Upper lobe of left lung (tissue), 6 donors: ENCODE measurements at regions not wholly inside any gene's neighbourhood (a gene's known extent, or its start where the extent isn't known, plus 50 kb on each side); places are given as distances from the start of the nearest gene placed in this dataset.

ENCODE experiments used
- ATAC-seq, 2 donors: fragments of 200-7000 bp; cut with Tn5 transposase; one replicate each; pipeline ENCODE4 v1.9.1; 2022; ENCODE audit warnings: mild to moderate bottlenecking in 2 of 2, moderate library complexity in 2 of 2; ENCODE audit not compliant: low FRiP score in 2 of 2
- DNase-seq, 2 donors: peaks; one replicate each; pipeline ENCODE4 v3.0.0-alpha.2; 2019 to 2020
- H3K27ac ChIP-seq, 4 donors: fragments of 200-600 bp; sonication (generic); one replicate each; pipeline ENCODE4 v1.5.1; 2016 to 2019
- H3K27me3 ChIP-seq, 4 donors: fragments of 200-600 bp; sonication (generic); one replicate each; pipeline ENCODE4 v1.5.1; 2017 to 2019
- H3K36me3 ChIP-seq, 4 donors: fragments of 200-600 bp; sonication (generic); one replicate each; pipeline ENCODE4 v1.5.1; 2016 to 2019
- H3K4me1 ChIP-seq, 4 donors: fragments of 200-600 bp; sonication (generic); one replicate each; pipeline ENCODE4 v1.5.1; 2018 to 2019
- H3K4me3 ChIP-seq, 4 donors: fragments of 200-600 bp; sonication (generic); one replicate each; pipeline ENCODE4 v1.5.1; 2017 to 2019; ENCODE audit warnings: mild to moderate bottlenecking in 2 of 4, moderate library complexity in 1 of 4
- H3K9me3 ChIP-seq, 4 donors: fragments of 200-600 bp; sonication (generic); one replicate each; pipeline ENCODE4 v1.5.1; 2018 to 2019
- CTCF ChIP-seq, 6 experiments: fragments of 450-650 bp in 4 of 6; fragments of 200-600 bp in 2 of 6; sonication (generic) in 2 of 6; IDR thresholded peaks; one replicate each; pipeline ENCODE4 v1.5.1; 2016 to 2019; ENCODE audit warnings: antibody characterized with exemption in 6 of 6
- EP300 ChIP-seq, 4 donors: sonication (generic); formaldehyde crosslinking; IDR thresholded peaks; one replicate each; pipeline ENCODE4 v1.5.1; 2017; ENCODE audit warnings: antibody characterized with exemption in 4 of 4, control low read depth in 2 of 4
- POLR2A ChIP-seq, 4 donors: fragments of 450-650 bp; IDR thresholded peaks; one replicate each; pipeline ENCODE4 v1.5.1; 2016 to 2017; ENCODE audit warnings: antibody characterized with exemption in 4 of 4, mild to moderate bottlenecking in 2 of 4
- POLR2AphosphoS5 ChIP-seq, 2 donors: sonication (generic); formaldehyde crosslinking; IDR thresholded peaks; one replicate each; pipeline ENCODE4 v1.5.1; 2017; ENCODE audit warnings: antibody characterized with exemption in 2 of 2
- WGBS, 2 donors: methylation state at CpG; one replicate each; pipeline ENCODE4 v1.1.5; 2017 to 2018; 5-methylcytosine and 5-hydroxymethylcytosine counted together
- donor health status: DM: no; HTN: no; CAD: no; lungs with moderate emphysema.
- donor health status: DM: no; HTN: yes; CAD: no; lungs with severe emphysema.

- Histone ChIP-seq H3K27me3 (no peaks in the 10 kb centered on the region), H3K36me3 (no peaks in the 10 kb centered on the region), H3K4me3 (no peak overlapping the region), H3K4me1 (no peaks in the 10 kb centered on the region), H3K9me3 (no peaks in the 10 kb centered on the region), H3K27ac (no peak overlapping the region)
- no peak for DNase-seq
- TF ChIP-seq POLR2A (IDR thresholded peaks at IDR 0.05) (no peak), POLR2AphosphoS5 (IDR thresholded peaks at IDR 0.05) (no peak), CTCF (IDR thresholded peaks at IDR 0.05) (no peak), EP300 (IDR thresholded peaks at IDR 0.05) (no peak)
- 42 to 61% methylated on average over 1 of the region's 1 CpG for WGBS, 2 donors
- ATAC-seq, result no peak
Observed at GRCh38 chr6:56005426-56005825, 130.0 kb upstream of the BMP5 start.

GRCh38 chr6:56004426-56004825, 129.0 kb upstream of the BMP5 start:
- TF ChIP-seq POLR2AphosphoS5 (IDR thresholded peaks at IDR 0.05) (no peak), CTCF (IDR thresholded peaks at IDR 0.05) (no peak), POLR2A (IDR thresholded peaks at IDR 0.05) (no peak), EP300 (IDR thresholded peaks at IDR 0.05) (no peak)
- WGBS, 2 donors, result 81 to 91% methylated on average over 2 of the region's 2 CpGs
- no peak for ATAC-seq

GRCh38 chr6:56003616-56004015, 128.2 kb upstream of the BMP5 start:
- TF ChIP-seq CTCF (IDR thresholded peaks at IDR 0.05), result no peak
- DNase-seq, result no peak
- no peak for ATAC-seq
- Histone ChIP-seq H3K4me1 (no peaks in the 10 kb centered on the region), H3K27me3 (no peaks in the 10 kb centered on the region), H3K9me3 (no peaks in the 10 kb centered on the region), H3K27ac (no peak overlapping the region), H3K36me3 (no peaks in the 10 kb centered on the region), H3K4me3 (no peak overlapping the region)
- WGBS, 2 donors, result 86 to 91% methylated on average over 2 of the region's 2 CpGs

More at GRCh38 chr6:56004426-56004825, 129.0 kb upstream of the BMP5 start:
- no peaks in the 10 kb centered on the region for H3K36me3 ChIP-seq
- no peak for DNase-seq
- no peaks in the 10 kb centered on the region for H3K27me3 ChIP-seq
- H3K4me1 ChIP-seq, result no peaks in the 10 kb centered on the region
- H3K9me3 ChIP-seq, result no peaks in the 10 kb centered on the region
- H3K27ac ChIP-seq, result no peak overlapping the region
- no peak overlapping the region for H3K4me3 ChIP-seq

GRCh38 chr6:56002336-56002735, 126.9 kb upstream of the BMP5 start:
- TF ChIP-seq EP300 (IDR thresholded peaks at IDR 0.05) (no peak), CTCF (IDR thresholded peaks at IDR 0.05) (no peak), POLR2AphosphoS5 (IDR thresholded peaks at IDR 0.05) (no peak), POLR2A (IDR thresholded peaks at IDR 0.05) (no peak)
- ATAC-seq (no peak), DNase-seq (no peak)
- Histone ChIP-seq H3K36me3 (no peaks in the 10 kb centered on the region), H3K27ac (no peak overlapping the region), H3K27me3 (no peaks in the 10 kb centered on the region), H3K4me1 (no peaks in the 10 kb centered on the region), H3K9me3 (no peaks in the 10 kb centered on the region), H3K4me3 (no peak overlapping the region)
- WGBS, 2 donors, result 79 to 88% methylated on average over 5 of the region's 5 CpGs

- ATAC-seq (no peak), DNase-seq (no peak)
- no peak overlapping the region for H3K27ac ChIP-seq
- peaks cover 0 to 5% (median 0%) of the 10 kb centered on the region in 4 donors for H3K9me3 ChIP-seq
- no peaks in the 10 kb centered on the region for H3K4me1 ChIP-seq
- 88 to 90% methylated on average over 2 of the region's 2 CpGs for WGBS, 2 donors
- H3K36me3 ChIP-seq, result no peaks in the 10 kb centered on the region
- H3K27me3 ChIP-seq, result no peaks in the 10 kb centered on the region
- H3K4me3 ChIP-seq, result no peak overlapping the region
- no peak for TF ChIP-seq EP300 (IDR thresholded peaks at IDR 0.05)
- TF ChIP-seq CTCF (IDR thresholded peaks at IDR 0.05), result no peak
- TF ChIP-seq POLR2AphosphoS5 (IDR thresholded peaks at IDR 0.05), result no peak
Observed at GRCh38 chr6:55998576-55998975, 123.2 kb upstream of the BMP5 start.
